Psoas muscle (tissue), 7 donors: ENCODE measurements at regions not wholly inside any gene's neighbourhood (a gene's known extent, or its start where the extent isn't known, plus 50 kb on each side); places are given as distances from the start of the nearest gene placed in this dataset.

Experiments used
- ATAC-seq, 4 donors: fragments of 200-7000 bp; cut with Tn5 transposase; one replicate each; pipeline ENCODE4 v1.9.1; 2020; ENCODE audit warnings: moderate library complexity in 3 of 4, mild to moderate bottlenecking in 2 of 4
- DNase-seq, 2 donors: peaks; one replicate each; pipeline ENCODE4 v3.0.0-alpha.2; 2020
- H3K27ac ChIP-seq: fragments of 200-600 bp; one replicate; pipeline ENCODE4 v1.8.0; 2022
- H3K27me3 ChIP-seq, 3 donors: fragments of 200-600 bp in 1 of 3; one replicate each; pipeline versions ENCODE4 v1.6.1 to v1.8.0; 2013 to 2022; ENCODE audit warnings: low read length in 2 of 3, mild to moderate bottlenecking in 2 of 3, moderate library complexity in 1 of 3; ENCODE audit not compliant: insufficient read depth in 3 of 3
- H3K36me3 ChIP-seq, 2 donors: fragments of 200-600 bp in 1 of 2; one replicate each; pipeline versions ENCODE4 v1.6.1 to v1.8.0; 2013 to 2022; ENCODE audit warnings: low read depth in 1 of 2, mild to moderate bottlenecking in 1 of 2, moderate library complexity in 1 of 2; ENCODE audit not compliant: insufficient read depth in 1 of 2
- H3K4me1 ChIP-seq: fragments of 200-600 bp; one replicate; pipeline ENCODE4 v1.8.0; 2022
- H3K4me3 ChIP-seq: fragments of 200-600 bp; one replicate; pipeline ENCODE4 v1.8.0; 2022; ENCODE audit warnings: mild to moderate bottlenecking
- H3K9me3 ChIP-seq: fragments of 200-600 bp; one replicate; pipeline ENCODE4 v1.8.0; 2022
- CTCF ChIP-seq: fragments of 200-600 bp; IDR thresholded peaks from one replicate; pipeline ENCODE4 v1.8.0; 2022; ENCODE audit warnings: antibody characterized with exemption
- WGBS, 3 donors: extraction: QIAGEN DNeasy Blood & Tissue Kit; methylation state at CpG; one replicate each; pipeline versions ENCODE4 v1.1.6 to v1.1.7; 2013; 5-methylcytosine and 5-hydroxymethylcytosine counted together
- intact Hi-C, 2 donors: fragments of 100-400 bp; cut with DNase I; formaldehyde crosslinking; loops; one replicate each; pipeline versions ENCODE4 v1.11.0 to v1.14.2; 2022
- donor health status: healthy with polysubstance abuse.
- donor health status: DM: no; HTN: no; CAD: no; lungs with moderate emphysema.
- donor health status: Bipolar disorder and iron deficiency.
- donor health status: healthy.
- donor health status: DM: yes; HTN: yes; CAD: no.
- donor health status: DM: no; HTN: no; CAD: no.
- donor health status: DM: yes; HTN: yes; CAD: no.

- H3K9me3 ChIP-seq = no peaks in the 10 kb centered on the region
- no peak overlapping the region for H3K27ac ChIP-seq
- 77 to 82% (median 79%) methylated on average over 7 of the region's 7 CpGs for WGBS, 3 donors
- TF ChIP-seq CTCF = no peak
- no peaks in the 10 kb centered on the region for H3K4me1 ChIP-seq
- no peak overlapping the region for H3K4me3 ChIP-seq
- H3K27me3 ChIP-seq = peaks cover 0 to under 1% (median 0%) of the 10 kb centered on the region in 3 donors
- no peaks in the 10 kb centered on the region for H3K36me3 ChIP-seq
- DNase-seq = no peak
- ATAC-seq = no peak
- intact Hi-C loops = no loop called here
Observed at GRCh38 chr4:32475710-32476109, 1755.5 kb downstream of the PCDH7 start.

GRCh38 chr4:32477518-32477917 is 1757.3 kb downstream of the PCDH7 start:
- Histone ChIP-seq H3K27me3 (peaks cover 0 to 2% (median 0%) of the 10 kb centered on the region in 3 donors), H3K9me3 (no peaks in the 10 kb centered on the region), H3K36me3 (no peaks in the 10 kb centered on the region), H3K4me1 (no peaks in the 10 kb centered on the region), H3K4me3 (no peak overlapping the region), H3K27ac (no peak overlapping the region)
- ATAC-seq (no peak), DNase-seq (no peak)
- WGBS, 3 donors = 18 to 32% (median 25%) methylated on average over 2 of the region's 2 CpGs
- intact Hi-C loops = no loop called here
- no peak for TF ChIP-seq CTCF

- Histone ChIP-seq H3K9me3 (no peaks in the 10 kb centered on the region), H3K27me3 (no peaks in the 10 kb centered on the region), H3K27ac (no peak overlapping the region), H3K4me3 (no peak overlapping the region), H3K4me1 (no peaks in the 10 kb centered on the region), H3K36me3 (no peaks in the 10 kb centered on the region)
- DNase-seq = no peak
- no peak for ATAC-seq
- 17 to 32% (median 17%) methylated on average over 2 of the region's 2 CpGs for WGBS, 3 donors
- no peak for TF ChIP-seq CTCF
- intact Hi-C loops = no loop called here
Observed at GRCh38 chr4:32485956-32486355, 1765.8 kb downstream of the PCDH7 start.

GRCh38 chr4:32488690-32489089 is 1768.5 kb downstream of the PCDH7 start:
- H3K27me3 ChIP-seq = no peaks in the 10 kb centered on the region
- no peaks in the 10 kb centered on the region for H3K4me1 ChIP-seq
- intact Hi-C loops = no loop called here
- no peak for TF ChIP-seq CTCF
- no peaks in the 10 kb centered on the region for H3K36me3 ChIP-seq
- 36 to 81% (median 73%) methylated on average over 1 of the region's 1 CpG for WGBS, 3 donors
- H3K9me3 ChIP-seq = no peaks in the 10 kb centered on the region
- H3K4me3 ChIP-seq = no peak overlapping the region
- DNase-seq (no peak), ATAC-seq (no peak)
- no peak overlapping the region for H3K27ac ChIP-seq

- H3K4me1 ChIP-seq = no peaks in the 10 kb centered on the region
- ATAC-seq (no peak), DNase-seq (no peak)
- no peaks in the 10 kb centered on the region for H3K36me3 ChIP-seq
- no peak overlapping the region for H3K4me3 ChIP-seq
- intact Hi-C loops = no loop called here
- no peaks in the 10 kb centered on the region for H3K9me3 ChIP-seq
- 74 to 78% (median 76%) methylated on average over 5 of the region's 5 CpGs for WGBS, 3 donors
- no peak for TF ChIP-seq CTCF
- H3K27ac ChIP-seq = no peak overlapping the region
- no peaks in the 10 kb centered on the region for H3K27me3 ChIP-seq
Observed at GRCh38 chr4:32499171-32499570, 1779.0 kb downstream of the PCDH7 start.
